NT2/D1 (cell line): ENCODE measurements at regions not wholly inside any gene's neighbourhood (a gene's known extent, or its start where the extent isn't known, plus 50 kb on each side); places are given as distances from the start of the nearest gene placed in this dataset.
"Not testable (repeated sequence)": the region's sequence is repeated elsewhere in the genome, so short reads cannot be mapped to it uniquely, and the experiment has no call there.

Experiments
- DNase-seq: peaks from one replicate; pipeline ENCODE4 v3.0.0-alpha.2; 2011; ENCODE audit warnings: low read depth, low spot score
- H3K27me3 ChIP-seq: 2 replicates; pipeline ENCODE4 v1.6.0; 2011; ENCODE audit warnings: mild to moderate bottlenecking; ENCODE audit not compliant: insufficient read length, insufficient read depth
- H3K36me3 ChIP-seq: 2 replicates; pipeline ENCODE4 v1.6.1; 2011; ENCODE audit warnings: mild to moderate bottlenecking, low read length, mixed read lengths; ENCODE audit not compliant: insufficient read depth, insufficient read length
- H3K4me1 ChIP-seq: 2 replicates; pipeline ENCODE4 v1.5.1; 2011; ENCODE audit not compliant: insufficient read depth, insufficient read length
- H3K4me3 ChIP-seq: 2 replicates; pipeline ENCODE4 v1.5.1; 2011; ENCODE audit warnings: low read depth; ENCODE audit not compliant: insufficient read length
- H3K9ac ChIP-seq: 2 replicates; pipeline ENCODE4 v1.6.0; 2011; ENCODE audit warnings: low read depth; ENCODE audit not compliant: insufficient read length
- H3K9me3 ChIP-seq: 2 replicates; pipeline ENCODE4 v1.5.1; 2011; ENCODE audit warnings: mild to moderate bottlenecking, low read length; ENCODE audit not compliant: insufficient read depth
- SUZ12 ChIP-seq: IDR thresholded peaks from 2 replicates; pipeline ENCODE4 v1.6.1; 2011; ENCODE audit not compliant: insufficient read length, insufficient read depth; ENCODE audit errors: extremely low read depth
- YY1 ChIP-seq: IDR thresholded peaks from 2 replicates; pipeline ENCODE4 v1.6.1; 2011; ENCODE audit not compliant: insufficient read length, insufficient read depth
- ZNF274 ChIP-seq: IDR thresholded peaks from 2 replicates; pipeline ENCODE4 v1.6.1; 2011; ENCODE audit warnings: mild to moderate bottlenecking, low read depth, low read length

DNA sequence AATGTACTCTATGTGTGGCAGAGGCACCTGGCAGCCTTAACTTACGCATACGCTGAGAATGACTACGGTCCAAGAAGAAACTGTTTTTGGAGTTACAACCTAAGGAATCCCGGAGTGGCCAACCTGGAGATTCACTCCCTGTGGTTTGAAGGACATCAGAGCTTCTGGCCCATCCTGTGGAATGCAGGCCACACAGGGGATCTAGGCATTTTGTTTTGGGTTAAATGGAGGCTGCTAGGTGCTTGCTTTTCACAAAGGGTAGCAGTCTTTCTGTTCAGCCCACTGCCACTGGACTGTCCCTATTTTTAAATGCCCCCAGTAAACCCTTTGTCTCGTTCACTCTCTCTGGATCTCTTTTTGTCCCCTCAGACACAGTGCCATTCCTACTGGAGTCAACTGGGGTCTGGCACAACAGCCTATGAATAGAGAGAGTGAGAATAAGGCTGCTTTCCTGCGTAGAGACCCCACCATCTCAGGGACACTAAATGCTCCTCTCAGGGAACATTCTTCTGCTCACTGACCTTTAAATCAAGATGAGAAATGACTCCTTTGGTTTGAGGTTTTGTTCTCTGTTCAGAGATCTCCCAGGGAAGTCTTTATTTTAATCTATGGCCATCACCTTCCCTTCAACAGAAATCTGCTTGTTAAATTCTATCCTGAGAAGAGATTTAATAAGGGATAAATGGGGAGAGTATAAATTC, 124.9 kb downstream of the B3GNT2 start:
- peak; percentile 57 for DNase-seq
- peaks cover 3% of the 10 kb centered on the region for H3K4me1 ChIP-seq
- H3K27me3 ChIP-seq, result no peaks in the 10 kb centered on the region
- no peaks in the 10 kb centered on the region for H3K36me3 ChIP-seq
- TF ChIP-seq YY1 (no peak), SUZ12 (no peak), ZNF274 (no peak)
- H3K9me3 ChIP-seq, result peaks cover 19% of the 10 kb centered on the region
- no peak overlapping the region for H3K4me3 ChIP-seq
- peak overlapping the region; percentile 0 for H3K9ac ChIP-seq

DNA sequence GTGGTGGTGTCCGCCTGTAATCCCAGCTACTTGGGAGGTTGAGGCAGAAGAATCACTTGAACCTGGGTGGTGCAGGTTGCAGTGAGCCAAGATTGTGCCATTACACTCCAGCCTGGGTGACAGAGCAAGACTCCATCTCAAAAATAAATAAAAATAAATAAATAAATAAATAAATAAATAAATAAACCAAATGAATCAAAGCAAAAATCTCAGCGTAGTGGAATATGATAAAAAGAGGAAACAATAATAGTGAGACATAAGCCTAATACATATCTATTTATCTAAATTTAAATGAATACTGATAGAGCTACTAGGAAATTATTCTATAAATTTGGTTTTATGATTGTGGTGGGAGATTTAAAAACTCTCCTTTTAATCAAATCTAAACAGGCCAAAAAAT, 124.2 kb downstream of the B3GNT2 start:
- not testable (repeated sequence) for H3K4me1 ChIP-seq, H3K4me3 ChIP-seq, H3K27me3 ChIP-seq, H3K36me3 ChIP-seq, DNase-seq, H3K9ac ChIP-seq
- H3K9me3 ChIP-seq, result peaks cover 12% of the 10 kb centered on the region

DNA sequence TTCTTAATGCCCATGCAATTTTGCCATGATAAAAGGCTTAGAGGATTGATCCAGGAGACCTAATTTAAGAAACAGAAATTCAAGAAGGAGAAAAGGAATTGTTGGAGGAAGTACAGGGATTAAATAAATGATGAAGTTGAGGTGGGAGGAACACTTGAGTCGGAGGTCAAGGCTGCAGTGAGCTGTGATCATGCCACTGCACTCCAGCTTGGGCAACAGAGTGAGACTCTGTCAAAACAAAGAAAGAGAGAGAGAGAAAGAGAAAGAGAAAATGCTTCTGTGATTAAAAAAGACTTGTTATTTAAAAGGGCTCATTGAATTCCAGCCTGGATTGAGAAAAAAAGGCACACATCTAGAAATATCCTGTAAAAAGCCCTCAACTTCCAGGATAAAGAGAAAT, 123.2 kb downstream of the B3GNT2 start:
- no peak for DNase-seq
- Histone ChIP-seq H3K36me3 (no peaks in the 10 kb centered on the region), H3K9me3 (0 out of 2 replicates have a peak, but pooled peaks cover 2% of the 10 kb centered on the region), H3K4me1 (peaks cover 3% of the 10 kb centered on the region), H3K9ac (no peak overlapping the region), H3K27me3 (no peaks in the 10 kb centered on the region), H3K4me3 (no peak overlapping the region)
- no peak for TF ChIP-seq SUZ12
- TF ChIP-seq ZNF274, result no peak
- no peak for TF ChIP-seq YY1

DNA sequence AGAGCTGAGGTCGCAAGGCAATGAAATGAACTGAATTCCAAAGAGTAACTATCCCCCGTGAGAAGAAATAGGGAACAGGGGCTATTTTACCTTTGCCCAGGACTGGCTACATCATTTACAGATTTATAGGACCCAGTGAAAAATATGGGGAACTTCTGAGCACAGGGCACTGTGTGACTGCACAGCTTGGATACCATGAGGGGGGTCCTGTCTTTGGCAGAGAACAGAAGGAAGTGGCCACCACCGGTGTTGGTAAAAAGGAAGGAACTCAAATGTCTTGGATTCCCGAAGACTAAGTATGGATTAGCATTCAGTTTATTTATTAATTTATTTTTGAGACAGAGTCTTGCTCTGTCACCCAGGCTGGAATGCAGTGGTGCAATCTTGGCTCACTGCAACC, 119.6 kb downstream of the B3GNT2 start:
- no peaks in the 10 kb centered on the region for H3K27me3 ChIP-seq
- H3K36me3 ChIP-seq, result no peaks in the 10 kb centered on the region
- no peak for DNase-seq
- no peaks in the 10 kb centered on the region for H3K9me3 ChIP-seq
- TF ChIP-seq ZNF274, result no peak
- TF ChIP-seq SUZ12, result no peak
- no peak for TF ChIP-seq YY1
- no peak overlapping the region for H3K9ac ChIP-seq
- no peak overlapping the region for H3K4me3 ChIP-seq
- no peaks in the 10 kb centered on the region for H3K4me1 ChIP-seq

DNA sequence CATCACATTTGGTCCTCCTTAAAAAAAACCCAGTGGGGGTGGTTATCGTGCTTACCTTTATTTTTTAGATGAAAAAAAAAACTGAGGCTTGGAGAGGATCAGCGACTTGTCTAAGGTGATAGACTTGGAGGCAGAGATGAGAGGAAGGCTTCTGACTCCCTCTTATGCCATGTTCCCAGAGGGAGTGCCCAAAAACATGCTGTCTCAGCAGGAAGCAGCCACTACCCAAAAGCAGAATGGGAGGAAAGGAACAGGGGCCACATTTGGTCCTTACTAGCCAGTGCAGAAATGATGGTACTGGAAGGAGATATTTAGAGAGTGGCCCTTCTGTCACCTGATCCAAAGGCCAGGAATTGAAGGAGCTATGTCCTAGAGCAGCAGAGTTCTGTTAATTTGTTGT, 118.4 kb downstream of the B3GNT2 start:
- Histone ChIP-seq H3K36me3 (no peaks in the 10 kb centered on the region), H3K4me3 (no peak overlapping the region), H3K9me3 (no peaks in the 10 kb centered on the region), H3K4me1 (no peaks in the 10 kb centered on the region), H3K27me3 (no peaks in the 10 kb centered on the region), H3K9ac (no peak overlapping the region)
- no peak for TF ChIP-seq YY1
- TF ChIP-seq SUZ12, result no peak
- TF ChIP-seq ZNF274, result no peak
- no peak for DNase-seq

DNA sequence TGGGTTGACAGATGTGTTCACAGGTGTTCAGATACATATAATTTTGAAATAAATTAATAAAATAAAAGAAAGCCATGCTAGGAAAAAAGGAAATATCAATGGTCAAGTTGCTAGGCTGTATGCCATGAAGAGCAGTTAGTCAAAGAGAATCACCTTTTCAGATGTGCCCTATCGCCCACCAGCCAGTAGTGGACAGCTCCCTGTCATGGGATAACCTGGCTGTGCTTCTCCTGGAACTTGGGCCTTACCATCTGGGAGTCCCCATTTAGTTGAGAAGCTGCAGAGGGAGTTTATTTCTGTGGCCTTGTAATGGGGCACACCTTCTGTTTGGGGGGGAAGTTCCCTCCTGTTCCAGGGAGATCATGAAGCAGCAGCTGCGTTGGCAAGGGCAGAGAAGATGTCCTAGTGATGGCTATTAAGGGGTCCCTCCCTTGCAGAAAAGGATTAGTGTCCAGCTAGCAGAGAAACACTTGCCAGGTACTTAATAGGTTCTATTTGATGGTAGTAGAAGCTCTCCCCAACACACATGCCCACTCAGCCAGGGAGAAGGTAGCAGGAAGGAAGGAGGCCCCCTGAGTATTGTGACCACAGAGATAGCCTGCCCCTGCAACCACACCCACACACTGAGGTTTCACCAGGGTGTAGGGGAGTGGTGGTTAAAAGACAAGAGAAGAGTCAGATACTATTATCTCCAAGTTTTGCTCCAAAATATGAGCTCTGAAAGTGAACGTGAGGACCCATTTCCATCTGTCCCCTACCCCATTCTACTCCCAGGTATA, 117.7 kb downstream of the B3GNT2 start:
- H3K9ac ChIP-seq, result no peak overlapping the region
- H3K36me3 ChIP-seq, result no peaks in the 10 kb centered on the region
- DNase-seq, result no peak
- no peaks in the 10 kb centered on the region for H3K27me3 ChIP-seq
- TF ChIP-seq YY1, result no peak
- no peak for TF ChIP-seq SUZ12
- no peak for TF ChIP-seq ZNF274
- H3K4me3 ChIP-seq, result no peak overlapping the region
- no peaks in the 10 kb centered on the region for H3K9me3 ChIP-seq
- H3K4me1 ChIP-seq, result peaks cover 3% of the 10 kb centered on the region

DNA sequence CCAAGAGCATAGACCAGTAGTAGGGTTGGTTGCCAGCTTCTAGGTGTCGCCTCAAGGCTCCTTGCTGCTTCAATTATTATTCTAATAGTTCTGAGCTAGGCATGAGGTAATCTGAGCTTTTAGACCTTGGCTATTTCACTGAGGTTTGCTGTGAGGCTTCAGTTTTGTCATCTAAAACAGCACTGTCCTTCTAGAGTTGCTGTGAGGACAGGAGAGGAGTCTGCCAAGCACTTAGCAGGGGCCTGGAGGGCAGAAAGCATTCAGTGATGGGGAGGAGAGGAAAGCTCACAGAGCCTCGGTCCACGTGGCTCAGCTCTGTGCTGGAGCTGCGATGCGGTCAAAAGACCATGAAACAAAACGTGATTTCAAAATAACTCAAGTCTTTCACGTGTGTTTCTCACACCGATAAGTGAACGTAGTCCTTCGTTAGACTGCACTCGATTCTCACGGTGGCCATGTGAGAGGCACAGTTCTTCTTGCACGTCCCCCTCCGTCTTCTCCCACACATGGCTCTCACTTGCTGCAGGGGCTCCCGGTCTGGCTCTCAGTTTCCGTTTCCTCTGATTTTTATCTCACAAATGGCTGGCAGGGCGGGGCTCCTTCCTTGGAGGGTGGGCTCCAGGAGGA, 113.7 kb downstream of the B3GNT2 start:
- H3K27me3 ChIP-seq, result no peaks in the 10 kb centered on the region
- peaks cover 12% of the 10 kb centered on the region for H3K4me1 ChIP-seq
- no peak for DNase-seq
- no peaks in the 10 kb centered on the region for H3K36me3 ChIP-seq
- no peak for TF ChIP-seq ZNF274
- no peak for TF ChIP-seq YY1
- no peak for TF ChIP-seq SUZ12
- H3K9me3 ChIP-seq, result no peaks in the 10 kb centered on the region
- peak overlapping the region; percentile 5 for H3K4me3 ChIP-seq
- peak overlapping the region; percentile 57 for H3K9ac ChIP-seq
